ENCODE measurements at regions not wholly inside any gene's neighbourhood (a gene's known extent, or its start where the extent isn't known, plus 50 kb on each side); places are given as distances from the start of the nearest gene placed in this dataset.

GRCh38 chr1:194602184-194602583 lies 1415.8 kb upstream of the B3GALT2 start:
- no peak for DNase-seq

GRCh38 chr1:194600716-194601115 lies 1414.3 kb upstream of the B3GALT2 start:
- DNase-seq: no peak

- no peak for DNase-seq
Observed at GRCh38 chr1:194598098-194598497, 1411.7 kb upstream of the B3GALT2 start.

- DNase-seq: no peak
Observed at GRCh38 chr1:194586302-194586701, 1399.9 kb upstream of the B3GALT2 start.

- DNase-seq: no peak
Observed at GRCh38 chr1:194584052-194584451, 1397.6 kb upstream of the B3GALT2 start.

- DNase-seq: no peak
Observed at GRCh38 chr1:194570476-194570875, 1384.1 kb upstream of the B3GALT2 start.

GRCh38 chr1:194568610-194569009 lies 1382.2 kb upstream of the B3GALT2 start:
- DNase-seq: no peak

GRCh38 chr1:194548071-194548470 lies 1361.7 kb upstream of the B3GALT2 start:
- no peak for DNase-seq

- DNase-seq: no peak
Observed at GRCh38 chr1:194544012-194544411, 1357.6 kb upstream of the B3GALT2 start.

- no peak for DNase-seq
Observed at GRCh38 chr1:194538453-194538852, 1352.0 kb upstream of the B3GALT2 start.

- no peak for DNase-seq
Observed at GRCh38 chr1:194537521-194537920, 1351.1 kb upstream of the B3GALT2 start.

- no peak for DNase-seq
Observed at GRCh38 chr1:194535369-194535768, 1349.0 kb upstream of the B3GALT2 start.

GRCh38 chr1:194534784-194535183 lies 1348.4 kb upstream of the B3GALT2 start:
- DNase-seq: no peak

- no peak for DNase-seq
Observed at GRCh38 chr1:194533641-194534040, 1347.2 kb upstream of the B3GALT2 start.

- DNase-seq: no peak
Observed at GRCh38 chr1:194517567-194517966, 1331.2 kb upstream of the B3GALT2 start.

- no peak for DNase-seq
Observed at GRCh38 chr1:194515916-194516315, 1329.5 kb upstream of the B3GALT2 start.

- no peak for DNase-seq
Observed at GRCh38 chr1:194512957-194513356, 1326.5 kb upstream of the B3GALT2 start.

GRCh38 chr1:194512345-194512744 lies 1325.9 kb upstream of the B3GALT2 start:
- no peak for DNase-seq

- DNase-seq: no peak
Observed at GRCh38 chr1:194503209-194503608, 1316.8 kb upstream of the B3GALT2 start.

- DNase-seq: no peak
Observed at GRCh38 chr1:194495434-194495833, 1309.0 kb upstream of the B3GALT2 start.

GRCh38 chr1:194487172-194487571 lies 1300.8 kb upstream of the B3GALT2 start:
- no peak for DNase-seq

GRCh38 chr1:194485432-194485831 lies 1299.0 kb upstream of the B3GALT2 start:
- DNase-seq: no peak

GRCh38 chr1:194478731-194479130 lies 1292.3 kb upstream of the B3GALT2 start:
- DNase-seq: no peak

- DNase-seq: no peak
Observed at GRCh38 chr1:194477908-194478307, 1291.5 kb upstream of the B3GALT2 start.

- DNase-seq: no peak
Observed at GRCh38 chr1:194476872-194477271, 1290.5 kb upstream of the B3GALT2 start.

- DNase-seq: no peak
Observed at GRCh38 chr1:194476351-194476750, 1289.9 kb upstream of the B3GALT2 start.
